ENCODE measurements at regions not wholly inside any gene's neighbourhood (a gene's known extent, or its start where the extent isn't known, plus 50 kb on each side); places are given as distances from the start of the nearest gene placed in this dataset.

DNA sequence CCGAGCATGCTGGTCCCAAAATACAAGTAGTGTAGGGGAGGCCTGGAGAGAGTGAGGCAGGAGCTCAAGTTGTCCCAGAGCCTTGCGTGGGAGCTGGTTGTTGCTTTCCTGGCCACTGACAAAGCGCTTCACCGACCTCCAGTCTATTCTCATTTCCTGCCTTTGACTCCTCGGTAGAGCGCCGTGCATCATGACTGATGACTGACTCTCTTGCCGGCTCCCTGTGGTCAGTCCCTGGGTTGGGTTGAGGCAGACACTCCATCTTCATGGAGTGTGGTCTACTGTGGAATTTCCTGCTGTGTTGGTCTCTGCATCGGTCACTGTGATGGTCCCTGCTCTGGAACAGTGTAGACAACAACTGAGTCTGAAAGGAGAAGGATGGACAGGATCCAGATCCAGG lies 175.1 kb upstream of the S1PR3 start:
- no peaks in the 10 kb centered on the region for H3K9me3 ChIP-seq (ENCODE audit: control insufficient read depth, insufficient read depth, low read length)
- no peak for DNase-seq

DNA sequence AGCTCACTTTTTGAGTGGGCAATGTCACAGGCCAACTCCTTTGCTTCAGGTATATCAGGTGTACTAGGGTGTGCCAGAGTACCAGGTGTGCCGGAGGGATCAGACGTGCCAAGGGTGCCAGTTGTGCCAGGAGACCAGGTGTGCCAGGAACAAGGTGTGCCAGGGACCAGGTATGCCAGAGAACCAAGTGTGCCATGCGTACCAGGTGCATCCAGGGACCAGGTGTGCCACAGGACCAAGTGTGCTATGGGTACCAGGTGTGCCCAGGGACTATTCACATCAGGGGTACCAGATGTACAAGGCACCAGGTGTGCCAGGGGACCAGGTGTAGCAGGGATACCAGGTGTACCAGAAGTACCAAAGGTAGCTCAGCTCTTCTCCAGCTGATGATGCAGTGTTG lies 174.7 kb upstream of the S1PR3 start:
- Histone ChIP-seq H3K4me3 (ENCODE audit: low read length) (no peak overlapping the region), H3K36me3 (ENCODE audit: control insufficient read depth, insufficient read depth, low read length) (no peaks in the 10 kb centered on the region), H3K27ac (ENCODE audit: low read length) (no peak overlapping the region), H3K27me3 (ENCODE audit: control insufficient read depth, insufficient read depth, low read length) (no peaks in the 10 kb centered on the region), H3K9me3 (ENCODE audit: control insufficient read depth, insufficient read depth, low read length) (no peaks in the 10 kb centered on the region), H3K4me1 (ENCODE audit: control insufficient read depth, insufficient read depth, low read length) (no peaks in the 10 kb centered on the region)
- intact Hi-C loops (cut with micrococcal nuclease) = no loop called here
- ATAC-seq = no peak
- H3K4me1 Mint-ChIP-seq = no peaks in the 10 kb centered on the region
- peaks cover 0 to 4% of the 10 kb centered on the region in 2 donors for H3K27me3 Mint-ChIP-seq (ENCODE audit: low read depth in 2 of 2)
- no peaks in the 10 kb centered on the region for H3K36me3 Mint-ChIP-seq
- no peak overlapping the region for H3K4me3 Mint-ChIP-seq
- no peak overlapping the region for H3K27ac Mint-ChIP-seq
- DNase-seq = no peak
- TF ChIP-seq, protein P1, sequence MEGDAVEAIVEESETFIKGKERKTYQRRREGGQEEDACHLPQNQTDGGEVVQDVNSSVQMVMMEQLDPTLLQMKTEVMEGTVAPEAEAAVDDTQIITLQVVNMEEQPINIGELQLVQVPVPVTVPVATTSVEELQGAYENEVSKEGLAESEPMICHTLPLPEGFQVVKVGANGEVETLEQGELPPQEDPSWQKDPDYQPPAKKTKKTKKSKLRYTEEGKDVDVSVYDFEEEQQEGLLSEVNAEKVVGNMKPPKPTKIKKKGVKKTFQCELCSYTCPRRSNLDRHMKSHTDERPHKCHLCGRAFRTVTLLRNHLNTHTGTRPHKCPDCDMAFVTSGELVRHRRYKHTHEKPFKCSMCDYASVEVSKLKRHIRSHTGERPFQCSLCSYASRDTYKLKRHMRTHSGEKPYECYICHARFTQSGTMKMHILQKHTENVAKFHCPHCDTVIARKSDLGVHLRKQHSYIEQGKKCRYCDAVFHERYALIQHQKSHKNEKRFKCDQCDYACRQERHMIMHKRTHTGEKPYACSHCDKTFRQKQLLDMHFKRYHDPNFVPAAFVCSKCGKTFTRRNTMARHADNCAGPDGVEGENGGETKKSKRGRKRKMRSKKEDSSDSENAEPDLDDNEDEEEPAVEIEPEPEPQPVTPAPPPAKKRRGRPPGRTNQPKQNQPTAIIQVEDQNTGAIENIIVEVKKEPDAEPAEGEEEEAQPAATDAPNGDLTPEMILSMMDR (IDR thresholded peaks at IDR 0.05) = no peak
- no peaks in the 10 kb centered on the region for H3K9me3 Mint-ChIP-seq
- WGBS (ENCODE audit: insufficient coverage) = 88% methylated on average over 3 of the region's 3 CpGs

More for the DNA sequence above, 175.1 kb upstream of the S1PR3 start:
- TF ChIP-seq, protein P1 (IDR thresholded peaks at IDR 0.05) = no peak
- Histone ChIP-seq H3K4me1 (ENCODE audit: control insufficient read depth, insufficient read depth, low read length) (no peaks in the 10 kb centered on the region), H3K4me3 (ENCODE audit: low read length) (no peak overlapping the region), H3K36me3 (ENCODE audit: control insufficient read depth, insufficient read depth, low read length) (no peaks in the 10 kb centered on the region), H3K27ac (ENCODE audit: low read length) (no peak overlapping the region), H3K27me3 (ENCODE audit: control insufficient read depth, insufficient read depth, low read length) (no peaks in the 10 kb centered on the region)
- WGBS (ENCODE audit: insufficient coverage) = 48% methylated on average over 9 of the region's 9 CpGs
- no peak overlapping the region for H3K27ac Mint-ChIP-seq
- no peak for ATAC-seq
- no peaks in the 10 kb centered on the region for H3K4me1 Mint-ChIP-seq
- no peak overlapping the region for H3K4me3 Mint-ChIP-seq
- intact Hi-C loops (cut with micrococcal nuclease) = no loop called here
- H3K36me3 Mint-ChIP-seq = no peaks in the 10 kb centered on the region
- H3K9me3 Mint-ChIP-seq = no peaks in the 10 kb centered on the region
- peaks cover 2 to 4% of the 10 kb centered on the region in 2 donors for H3K27me3 Mint-ChIP-seq (ENCODE audit: low read depth in 2 of 2)

DNA sequence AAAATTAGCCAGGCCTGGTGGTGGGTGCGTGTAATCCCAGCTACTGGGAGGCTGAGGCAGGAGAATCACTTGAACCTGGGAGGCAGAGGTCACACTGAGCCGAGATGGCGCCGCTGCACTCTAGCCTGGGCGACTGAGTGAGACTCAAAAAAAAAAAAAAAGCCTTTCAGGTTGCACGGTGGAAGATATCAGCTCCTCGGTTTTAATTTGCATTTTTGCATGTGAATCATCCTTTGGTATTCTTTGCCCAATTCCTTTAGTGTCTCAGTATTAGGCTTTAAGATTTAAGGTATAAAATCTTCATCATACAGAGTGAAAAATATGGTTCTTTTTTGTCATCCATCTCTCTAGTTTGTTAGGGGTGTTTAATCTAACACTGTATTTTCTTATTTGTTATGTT lies 173.6 kb upstream of the S1PR3 start:
- Mint-ChIP-seq H3K36me3 (no peaks in the 10 kb centered on the region), H3K9me3 (no peaks in the 10 kb centered on the region), H3K27me3 (ENCODE audit: low read depth in 2 of 2) (peaks cover 0 to 4% of the 10 kb centered on the region in 2 donors), H3K27ac (no peak overlapping the region), H3K4me3 (no peak overlapping the region), H3K4me1 (no peaks in the 10 kb centered on the region)
- Histone ChIP-seq H3K9me3 (ENCODE audit: control insufficient read depth, insufficient read depth, low read length) (no peaks in the 10 kb centered on the region), H3K4me1 (ENCODE audit: control insufficient read depth, insufficient read depth, low read length) (no peaks in the 10 kb centered on the region), H3K27ac (ENCODE audit: low read length) (no peak overlapping the region), H3K4me3 (ENCODE audit: low read length) (no peak overlapping the region), H3K27me3 (ENCODE audit: control insufficient read depth, insufficient read depth, low read length) (no peaks in the 10 kb centered on the region), H3K36me3 (ENCODE audit: control insufficient read depth, insufficient read depth, low read length) (no peaks in the 10 kb centered on the region)
- DNase-seq = no peak
- 76% methylated on average over 7 of the region's 7 CpGs for WGBS (ENCODE audit: insufficient coverage)
- TF ChIP-seq, protein P1 (IDR thresholded peaks at IDR 0.05) = no peak
- no peak for ATAC-seq
- intact Hi-C loops (cut with micrococcal nuclease) = no loop called here

DNA sequence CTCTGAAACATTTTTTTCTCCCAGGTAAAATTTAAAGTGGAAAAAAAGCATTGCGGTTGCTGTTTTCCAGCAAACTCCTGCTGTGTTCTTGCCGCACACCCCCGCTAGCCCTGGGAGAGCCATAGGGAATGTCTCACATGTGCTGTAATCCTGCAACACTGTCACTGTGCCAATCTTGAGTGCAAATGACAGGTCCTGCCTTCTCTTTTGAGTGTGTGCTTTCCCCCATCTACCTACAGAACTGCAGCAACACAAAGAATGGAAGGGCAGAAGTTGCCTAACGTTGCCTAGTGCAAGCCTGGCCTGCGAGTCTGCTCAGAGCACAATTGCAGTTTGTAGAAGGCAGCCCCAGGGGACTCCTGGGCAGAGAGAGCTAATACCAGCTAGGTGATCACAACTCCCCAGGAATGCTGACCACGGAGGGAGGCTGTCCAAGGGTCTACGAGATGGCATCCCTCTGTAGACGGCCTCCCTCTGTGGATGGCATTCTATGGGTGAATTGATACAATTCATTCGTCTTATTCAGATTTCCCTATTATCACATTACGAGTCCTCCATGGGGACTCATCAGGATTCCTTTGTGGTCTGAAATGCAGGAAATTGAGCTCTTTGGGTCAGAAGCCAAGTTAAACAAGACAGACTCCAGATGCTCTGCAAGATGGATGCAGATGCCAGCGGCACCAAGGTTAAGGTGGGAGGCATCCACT lies 172.6 kb upstream of the S1PR3 start:
- Mint-ChIP-seq H3K4me1 (no peaks in the 10 kb centered on the region), H3K9me3 (no peaks in the 10 kb centered on the region), H3K36me3 (no peaks in the 10 kb centered on the region), H3K27ac (no peak overlapping the region), H3K4me3 (no peak overlapping the region), H3K27me3 (ENCODE audit: low read depth in 2 of 2) (peaks cover 7% of the 10 kb centered on the region in 2 donors)
- H3K27me3 ChIP-seq (ENCODE audit: control insufficient read depth, insufficient read depth, low read length) = no peaks in the 10 kb centered on the region
- TF ChIP-seq, protein P1 (IDR thresholded peaks at IDR 0.05) = no peak
- WGBS (ENCODE audit: insufficient coverage) = 70% methylated on average over 11 of the region's 11 CpGs
- no peak for ATAC-seq
- H3K4me3 ChIP-seq (ENCODE audit: low read length) = no peak overlapping the region
- no peaks in the 10 kb centered on the region for H3K4me1 ChIP-seq (ENCODE audit: control insufficient read depth, insufficient read depth, low read length)
- no peaks in the 10 kb centered on the region for H3K36me3 ChIP-seq (ENCODE audit: control insufficient read depth, insufficient read depth, low read length)
- no peak overlapping the region for H3K27ac ChIP-seq (ENCODE audit: low read length)
- no peaks in the 10 kb centered on the region for H3K9me3 ChIP-seq (ENCODE audit: control insufficient read depth, insufficient read depth, low read length)
- intact Hi-C loops (cut with micrococcal nuclease) = no loop called here
- no peak for DNase-seq
